Activated naive CD8-positive, alpha-beta T cell (primary cell): ENCODE measurements at regions not wholly inside any gene's neighbourhood (a gene's known extent, or its start where the extent isn't known, plus 50 kb on each side); places are given as distances from the start of the nearest gene placed in this dataset.

ENCODE experiments used
- H3K27ac Mint-ChIP-seq: one replicate; pipeline ENCODE4 v1.8.0; 2021; ENCODE audit warnings: mixed read lengths
- H3K27me3 Mint-ChIP-seq: one replicate; pipeline ENCODE4 v1.8.0; 2021; ENCODE audit warnings: mixed read lengths
- H3K36me3 Mint-ChIP-seq: one replicate; pipeline ENCODE4 v1.8.0; 2021; ENCODE audit warnings: mixed read lengths
- H3K4me1 Mint-ChIP-seq: one replicate; pipeline ENCODE4 v1.8.0; 2021; ENCODE audit warnings: low read depth, mixed read lengths
- H3K4me3 Mint-ChIP-seq: one replicate; pipeline ENCODE4 v1.8.0; 2021; ENCODE audit warnings: mild to moderate bottlenecking, mixed read lengths
- H3K9me3 Mint-ChIP-seq: one replicate; pipeline ENCODE4 v1.8.0; 2021; ENCODE audit warnings: low read depth, mixed read lengths

GRCh38 chr2:19688059-19688458 is 213.7 kb downstream of the TTC32 start:
- peaks cover 5% of the 10 kb centered on the region for H3K27me3 Mint-ChIP-seq
- H3K4me1 Mint-ChIP-seq = no peaks in the 10 kb centered on the region
- no peaks in the 10 kb centered on the region for H3K9me3 Mint-ChIP-seq
- H3K27ac Mint-ChIP-seq = no peak overlapping the region
- no peaks in the 10 kb centered on the region for H3K36me3 Mint-ChIP-seq
- H3K4me3 Mint-ChIP-seq = no peak overlapping the region

- no peaks in the 10 kb centered on the region for H3K9me3 Mint-ChIP-seq
- H3K27ac Mint-ChIP-seq = no peak overlapping the region
- H3K4me3 Mint-ChIP-seq = no peak overlapping the region
- H3K36me3 Mint-ChIP-seq = no peaks in the 10 kb centered on the region
- H3K4me1 Mint-ChIP-seq = no peaks in the 10 kb centered on the region
- peaks cover 5% of the 10 kb centered on the region for H3K27me3 Mint-ChIP-seq
Observed at GRCh38 chr2:19687017-19687659, 214.6 kb downstream of the TTC32 start.

- H3K27ac Mint-ChIP-seq = no peak overlapping the region
- H3K4me1 Mint-ChIP-seq = no peaks in the 10 kb centered on the region
- H3K4me3 Mint-ChIP-seq = no peak overlapping the region
- no peaks in the 10 kb centered on the region for H3K36me3 Mint-ChIP-seq
- no peaks in the 10 kb centered on the region for H3K9me3 Mint-ChIP-seq
- H3K27me3 Mint-ChIP-seq = peaks cover 5% of the 10 kb centered on the region
Observed at GRCh38 chr2:19686439-19686838, 215.3 kb downstream of the TTC32 start.

GRCh38 chr2:19685731-19686130 is 216.1 kb downstream of the TTC32 start:
- H3K27ac Mint-ChIP-seq = no peak overlapping the region
- no peaks in the 10 kb centered on the region for H3K9me3 Mint-ChIP-seq
- no peaks in the 10 kb centered on the region for H3K4me1 Mint-ChIP-seq
- peaks cover 2% of the 10 kb centered on the region for H3K27me3 Mint-ChIP-seq
- H3K36me3 Mint-ChIP-seq = no peaks in the 10 kb centered on the region
- no peak overlapping the region for H3K4me3 Mint-ChIP-seq

GRCh38 chr2:19684516-19684915 is 217.3 kb downstream of the TTC32 start:
- Mint-ChIP-seq H3K4me1 (no peaks in the 10 kb centered on the region), H3K27ac (no peak overlapping the region), H3K9me3 (no peaks in the 10 kb centered on the region), H3K27me3 (peaks cover 2% of the 10 kb centered on the region), H3K36me3 (no peaks in the 10 kb centered on the region), H3K4me3 (no peak overlapping the region)

GRCh38 chr2:19683556-19683955 is 218.2 kb downstream of the TTC32 start:
- Mint-ChIP-seq H3K27ac (no peak overlapping the region), H3K9me3 (no peaks in the 10 kb centered on the region), H3K36me3 (no peaks in the 10 kb centered on the region), H3K4me3 (no peak overlapping the region), H3K27me3 (peaks cover 2% of the 10 kb centered on the region), H3K4me1 (no peaks in the 10 kb centered on the region)

GRCh38 chr2:19682493-19682892 is 219.3 kb downstream of the TTC32 start:
- H3K4me1 Mint-ChIP-seq = no peaks in the 10 kb centered on the region

GRCh38 chr2:19677825-19678518 is 223.8 kb downstream of the TTC32 start:
- peaks cover 1% of the 10 kb centered on the region for H3K27me3 Mint-ChIP-seq
- no peaks in the 10 kb centered on the region for H3K9me3 Mint-ChIP-seq
- no peaks in the 10 kb centered on the region for H3K36me3 Mint-ChIP-seq
- no peaks in the 10 kb centered on the region for H3K4me1 Mint-ChIP-seq
- H3K27ac Mint-ChIP-seq = no peak overlapping the region
- H3K4me3 Mint-ChIP-seq = no peak overlapping the region

More at GRCh38 chr2:19682493-19682892, 219.3 kb downstream of the TTC32 start:
- no peak overlapping the region for H3K4me3 Mint-ChIP-seq
- H3K36me3 Mint-ChIP-seq = no peaks in the 10 kb centered on the region
- H3K27ac Mint-ChIP-seq = no peak overlapping the region
- no peaks in the 10 kb centered on the region for H3K9me3 Mint-ChIP-seq
- H3K27me3 Mint-ChIP-seq = peaks cover 2% of the 10 kb centered on the region

GRCh38 chr2:19677215-19677777 is 224.5 kb downstream of the TTC32 start:
- H3K4me1 Mint-ChIP-seq = no peaks in the 10 kb centered on the region
- no peaks in the 10 kb centered on the region for H3K36me3 Mint-ChIP-seq
- peaks cover 1% of the 10 kb centered on the region for H3K27me3 Mint-ChIP-seq
- no peak overlapping the region for H3K4me3 Mint-ChIP-seq
- H3K27ac Mint-ChIP-seq = no peak overlapping the region
- no peaks in the 10 kb centered on the region for H3K9me3 Mint-ChIP-seq

- H3K36me3 Mint-ChIP-seq = no peaks in the 10 kb centered on the region
- no peaks in the 10 kb centered on the region for H3K9me3 Mint-ChIP-seq
- H3K4me1 Mint-ChIP-seq = no peaks in the 10 kb centered on the region
- H3K27ac Mint-ChIP-seq = no peak overlapping the region
- H3K27me3 Mint-ChIP-seq = peaks cover 1% of the 10 kb centered on the region
- H3K4me3 Mint-ChIP-seq = no peak overlapping the region
Observed at GRCh38 chr2:19676770-19677169, 225.0 kb downstream of the TTC32 start.

- H3K4me3 Mint-ChIP-seq = no peak overlapping the region
- H3K4me1 Mint-ChIP-seq = no peaks in the 10 kb centered on the region
- no peaks in the 10 kb centered on the region for H3K36me3 Mint-ChIP-seq
- no peaks in the 10 kb centered on the region for H3K9me3 Mint-ChIP-seq
- H3K27me3 Mint-ChIP-seq = peaks cover 1% of the 10 kb centered on the region
- H3K27ac Mint-ChIP-seq = no peak overlapping the region
Observed at GRCh38 chr2:19675856-19676460, 225.8 kb downstream of the TTC32 start.

- Mint-ChIP-seq H3K27me3 (peaks cover 1% of the 10 kb centered on the region), H3K4me1 (no peaks in the 10 kb centered on the region), H3K4me3 (no peak overlapping the region), H3K27ac (no peak overlapping the region), H3K36me3 (no peaks in the 10 kb centered on the region), H3K9me3 (no peaks in the 10 kb centered on the region)
Observed at GRCh38 chr2:19675003-19675629, 226.7 kb downstream of the TTC32 start.

GRCh38 chr2:19674051-19675002 is 227.5 kb downstream of the TTC32 start:
- H3K27ac Mint-ChIP-seq = no peak overlapping the region
- peaks cover 1% of the 10 kb centered on the region for H3K27me3 Mint-ChIP-seq
- no peak overlapping the region for H3K4me3 Mint-ChIP-seq
- H3K36me3 Mint-ChIP-seq = no peaks in the 10 kb centered on the region
- no peaks in the 10 kb centered on the region for H3K4me1 Mint-ChIP-seq
- H3K9me3 Mint-ChIP-seq = no peaks in the 10 kb centered on the region

GRCh38 chr2:19673213-19673791 is 228.5 kb downstream of the TTC32 start:
- no peak overlapping the region for H3K27ac Mint-ChIP-seq
- H3K27me3 Mint-ChIP-seq = peaks cover 1% of the 10 kb centered on the region
- no peaks in the 10 kb centered on the region for H3K4me1 Mint-ChIP-seq
- H3K4me3 Mint-ChIP-seq = no peak overlapping the region
- H3K36me3 Mint-ChIP-seq = no peaks in the 10 kb centered on the region
- no peaks in the 10 kb centered on the region for H3K9me3 Mint-ChIP-seq
